ENCODE measurements at regions not wholly inside any gene's neighbourhood (a gene's known extent, or its start where the extent isn't known, plus 50 kb on each side); places are given as distances from the start of the nearest gene placed in this dataset.

GRCh38 chr13:108375034-108375433, 105.5 kb downstream of the TNFSF13B start:
- ChIA-PET POLR2A (ENCODE audit: low non-redundant PET) (no interaction called here), CTCF (no interaction called here)
- TF ChIP-seq CTCF (conservative IDR thresholded peaks at IDR 0.05; ENCODE audit: low read depth, low read length) (no peak), EZH2 (IDR thresholded peaks at IDR 0.05; ENCODE audit: borderline replicate concordance, low read depth, low read length, poor library complexity, severe bottlenecking) (no peak)
- intact Hi-C loops (cut with micrococcal nuclease; ENCODE audit: unreplicated experiment): no loop called here
- Histone ChIP-seq H3K9me3 (ENCODE audit: low read depth, low read length, poor library complexity, severe bottlenecking) (peaks cover 5% of the 10 kb centered on the region), H3K36me3 (ENCODE audit: insufficient read depth, low read length, poor library complexity, severe bottlenecking) (no peaks in the 10 kb centered on the region), H3K4me1 (ENCODE audit: insufficient read depth, low read length, poor library complexity, severe bottlenecking) (no peaks in the 10 kb centered on the region), H3K27me3 (replicated peaks; ENCODE audit: insufficient read depth, low read depth, low read length, poor library complexity) (no peaks in the 10 kb centered on the region), H3K27ac (ENCODE audit: low read depth, low read length, poor library complexity, severe bottlenecking) (no peak overlapping the region), H3K4me3 (ENCODE audit: low read depth, low read length, poor library complexity, severe bottlenecking) (no peak overlapping the region)
- no TSS peak for BruUV-seq (replicated peaks)
- DNase-seq (ENCODE audit: low spot score): no peak

GRCh38 chr13:108375772-108376171, 106.3 kb downstream of the TNFSF13B start:
- DNase-seq (ENCODE audit: low spot score): no peak
- CTCF ChIA-PET: no interaction called here
- TF ChIP-seq EZH2 (IDR thresholded peaks at IDR 0.05; ENCODE audit: borderline replicate concordance, low read depth, low read length, poor library complexity, severe bottlenecking) (no peak), CTCF (conservative IDR thresholded peaks at IDR 0.05; ENCODE audit: low read depth, low read length) (no peak)
- POLR2A ChIA-PET (ENCODE audit: low non-redundant PET): no interaction called here
- no TSS peak for BruUV-seq (replicated peaks)
- no peaks in the 10 kb centered on the region for H3K36me3 ChIP-seq (ENCODE audit: insufficient read depth, low read length, poor library complexity, severe bottlenecking)
- intact Hi-C loops (cut with micrococcal nuclease; ENCODE audit: unreplicated experiment): no loop called here
- H3K4me3 ChIP-seq (ENCODE audit: low read depth, low read length, poor library complexity, severe bottlenecking): no peak overlapping the region
- H3K27ac ChIP-seq (ENCODE audit: low read depth, low read length, poor library complexity, severe bottlenecking): no peak overlapping the region
- peaks cover 5% of the 10 kb centered on the region for H3K9me3 ChIP-seq (ENCODE audit: low read depth, low read length, poor library complexity, severe bottlenecking)
- no peaks in the 10 kb centered on the region for H3K27me3 ChIP-seq (replicated peaks; ENCODE audit: insufficient read depth, low read depth, low read length, poor library complexity)
- H3K4me1 ChIP-seq (ENCODE audit: insufficient read depth, low read length, poor library complexity, severe bottlenecking): no peaks in the 10 kb centered on the region

- Histone ChIP-seq H3K4me3 (ENCODE audit: low read depth, low read length, poor library complexity, severe bottlenecking) (no peak overlapping the region), H3K36me3 (ENCODE audit: insufficient read depth, low read length, poor library complexity, severe bottlenecking) (no peaks in the 10 kb centered on the region), H3K9me3 (ENCODE audit: low read depth, low read length, poor library complexity, severe bottlenecking) (peaks cover 5% of the 10 kb centered on the region), H3K4me1 (ENCODE audit: insufficient read depth, low read length, poor library complexity, severe bottlenecking) (no peaks in the 10 kb centered on the region), H3K27me3 (replicated peaks; ENCODE audit: insufficient read depth, low read depth, low read length, poor library complexity) (no peaks in the 10 kb centered on the region), H3K27ac (ENCODE audit: low read depth, low read length, poor library complexity, severe bottlenecking) (no peak overlapping the region)
- no TSS peak for BruUV-seq (replicated peaks)
- no peak for TF ChIP-seq EZH2 (IDR thresholded peaks at IDR 0.05; ENCODE audit: borderline replicate concordance, low read depth, low read length, poor library complexity, severe bottlenecking)
- no peak for TF ChIP-seq CTCF (conservative IDR thresholded peaks at IDR 0.05; ENCODE audit: low read depth, low read length)
- POLR2A ChIA-PET (ENCODE audit: low non-redundant PET): no interaction called here
- intact Hi-C loops (cut with micrococcal nuclease; ENCODE audit: unreplicated experiment): no loop called here
- CTCF ChIA-PET: no interaction called here
- no peak for DNase-seq (ENCODE audit: low spot score)
These were observed 106.8 kb downstream of the TNFSF13B start for GRCh38 chr13:108376308-108376707.

All from A673 (cell line).